Esophagus squamous epithelium (tissue), 5 donors: ENCODE measurements at regions not wholly inside any gene's neighbourhood (a gene's known extent, or its start where the extent isn't known, plus 50 kb on each side); places are given as distances from the start of the nearest gene placed in this dataset.

ENCODE experiments used
- DNase-seq: peaks from one replicate; lab custom pipeline; 2025; lab: John Stamatoyannopoulos, UW
- H3K27ac ChIP-seq, 4 donors: fragments of 200-600 bp; sonication (generic); one replicate each; pipeline ENCODE4 v1.5.1; 2016 to 2019; ENCODE audit warnings: mild to moderate bottlenecking in 1 of 4
- H3K27me3 ChIP-seq, 4 donors: fragments of 200-600 bp; sonication (generic); 1 replicate in 3 of 4; 2 replicates in 1 of 4; pipeline versions ENCODE4 v1.5.1 to v1.6.0; 2017 to 2021; ENCODE audit warnings: antibody characterized with exemption in 1 of 4
- H3K36me3 ChIP-seq, 3 donors: fragments of 200-600 bp; sonication (generic); one replicate each; pipeline ENCODE4 v1.5.1; 2016 to 2019
- H3K4me1 ChIP-seq, 3 donors: fragments of 200-600 bp; sonication (generic); one replicate each; pipeline ENCODE4 v1.5.1; 2017 to 2019
- H3K4me3 ChIP-seq, 4 donors: fragments of 200-600 bp; sonication (generic); 1 replicate in 3 of 4; 2 replicates in 1 of 4; pipeline ENCODE4 v1.5.1; 2016 to 2019; ENCODE audit warnings: mild to moderate bottlenecking in 2 of 4, moderate library complexity in 1 of 4
- H3K9me3 ChIP-seq, 3 donors: fragments of 200-600 bp; sonication (generic); one replicate each; pipeline ENCODE4 v1.5.1; 2016 to 2019
- CTCF ChIP-seq, 6 experiments: fragments of 450-650 bp in 4 of 6; fragments of 200-600 bp in 2 of 6; sonication (generic) in 2 of 6; IDR thresholded peaks; one replicate each; pipeline ENCODE4 v1.5.1; 2016 to 2019; ENCODE audit warnings: antibody characterized with exemption in 6 of 6, mild to moderate bottlenecking in 4 of 6, moderate library complexity in 4 of 6
- POLR2A ChIP-seq, 4 donors: fragments of 450-650 bp; IDR thresholded peaks; one replicate each; pipeline ENCODE4 v1.6.1; 2017; ENCODE audit warnings: antibody characterized with exemption in 4 of 4, mild to moderate bottlenecking in 4 of 4, moderate library complexity in 3 of 4
- WGBS, 2 donors: methylation state at CpG; one replicate each; pipeline ENCODE4 v1.1.5; 2018; 5-methylcytosine and 5-hydroxymethylcytosine counted together
- intact Hi-C: fragments of 100-400 bp; cut with DNase I; formaldehyde crosslinking; loops from one replicate; pipeline ENCODE4 v1.15.0; 2022
- donor health status: DM: yes; HTN: yes; CAD: no.

- 67 to 100% methylated on average over 1 of the region's 1 CpG for WGBS, 2 donors
- intact Hi-C loops, result no loop called here
- Histone ChIP-seq H3K4me1 (peaks cover 0 to 8% (median 0%) of the 10 kb centered on the region in 3 donors), H3K27me3 (peaks cover 0 to 9% (median 0%) of the 10 kb centered on the region in 4 donors), H3K36me3 (no peaks in the 10 kb centered on the region), H3K9me3 (no peaks in the 10 kb centered on the region), H3K27ac (no peak overlapping the region), H3K4me3 (no peak overlapping the region)
- no peak for DNase-seq
- TF ChIP-seq CTCF (IDR thresholded peaks at IDR 0.05), result no peak
- TF ChIP-seq POLR2A (IDR thresholded peaks at IDR 0.05), result no peak
These were observed 259.9 kb downstream of the TBC1D4 start for GRCh38 chr13:75222031-75222430.

DNA sequence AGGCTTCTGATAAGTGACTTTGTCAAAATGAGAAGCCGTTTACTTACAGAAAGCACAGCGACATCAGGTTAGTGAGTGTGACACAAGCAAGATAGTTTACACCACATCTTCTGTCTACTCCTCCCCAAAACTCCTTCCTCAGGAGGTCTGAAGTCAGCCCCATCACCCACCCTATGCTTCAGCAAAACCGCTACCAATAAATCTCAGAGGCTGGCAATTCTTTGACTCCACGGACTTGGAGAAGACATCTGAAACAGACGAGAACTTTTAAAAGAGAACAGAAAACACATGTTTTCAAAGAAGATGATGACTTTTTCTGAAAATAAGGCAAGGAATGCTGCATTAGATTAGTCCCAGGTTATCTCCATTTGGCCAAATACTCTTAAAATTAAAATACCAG lies 261.1 kb downstream of the TBC1D4 start:
- 77 to 85% methylated on average over 5 of the region's 5 CpGs for WGBS, 2 donors

GRCh38 chr13:75220238-75220542 lies 261.8 kb downstream of the TBC1D4 start:
- Histone ChIP-seq H3K27me3 (peaks cover 0 to 9% (median 0%) of the 10 kb centered on the region in 4 donors), H3K9me3 (no peaks in the 10 kb centered on the region), H3K27ac (no peak overlapping the region), H3K4me3 (no peak overlapping the region), H3K36me3 (no peaks in the 10 kb centered on the region), H3K4me1 (peaks cover 0 to 8% (median 0%) of the 10 kb centered on the region in 3 donors)
- DNase-seq, result no peak
- TF ChIP-seq CTCF (IDR thresholded peaks at IDR 0.05) (no peak), POLR2A (IDR thresholded peaks at IDR 0.05) (no peak)
- 87 to 89% methylated on average over 4 to 5 of the region's 8 CpGs for WGBS, 2 donors
- intact Hi-C loops, result no loop called here

More for the DNA sequence above, 261.1 kb downstream of the TBC1D4 start:
- intact Hi-C loops, result no loop called here
- no peak overlapping the region for H3K4me3 ChIP-seq
- no peak for DNase-seq
- no peak overlapping the region for H3K27ac ChIP-seq
- H3K27me3 ChIP-seq, result peaks cover 0 to 9% (median 0%) of the 10 kb centered on the region in 4 donors
- no peaks in the 10 kb centered on the region for H3K9me3 ChIP-seq
- H3K4me1 ChIP-seq, result peaks cover 0 to 8% (median 0%) of the 10 kb centered on the region in 3 donors
- no peak for TF ChIP-seq CTCF (IDR thresholded peaks at IDR 0.05)
- TF ChIP-seq POLR2A (IDR thresholded peaks at IDR 0.05), result no peak
- no peaks in the 10 kb centered on the region for H3K36me3 ChIP-seq

DNA sequence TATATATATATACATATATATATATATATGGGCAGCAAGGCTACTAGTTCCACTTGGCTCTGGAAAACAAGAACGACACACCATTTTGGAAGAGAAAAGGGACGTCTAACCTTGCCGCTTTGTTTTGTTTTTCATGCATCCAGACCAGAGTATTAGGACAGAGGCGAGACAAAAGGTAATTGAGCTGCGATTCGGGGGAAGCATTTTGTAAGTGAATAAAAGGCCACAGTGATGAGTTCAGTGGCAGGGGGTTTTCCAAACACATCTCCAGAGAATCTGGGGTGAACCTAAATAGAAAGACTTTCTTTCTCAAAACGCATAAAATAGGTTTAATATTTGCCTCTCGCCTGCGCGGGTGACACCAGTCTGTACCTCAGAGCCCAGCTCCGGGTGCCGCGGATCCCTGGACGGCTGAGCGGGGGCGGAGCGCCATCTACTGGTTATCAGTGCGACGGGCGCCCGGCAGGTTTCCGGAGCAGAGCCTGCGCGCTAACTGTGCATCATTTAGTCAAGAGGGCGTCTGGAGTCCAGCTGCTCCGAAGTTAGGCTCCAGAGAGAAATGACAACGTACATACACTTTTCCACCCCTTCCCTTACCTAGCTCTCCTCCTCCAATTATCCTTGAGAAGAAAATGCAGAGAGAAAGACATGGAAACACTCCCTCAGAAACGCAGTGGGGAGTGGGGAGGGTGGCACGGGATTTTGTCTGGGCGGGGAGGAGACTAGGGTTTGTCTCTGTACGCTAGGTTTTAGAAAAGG lies 262.3 kb downstream of the TBC1D4 start:
- WGBS, 2 donors, result 14 to 15% methylated on average over 14 to 20 of the region's 31 CpGs
- Histone ChIP-seq H3K9me3 (no peaks in the 10 kb centered on the region), H3K27ac (no peak overlapping the region), H3K4me1 (peaks cover 0 to 8% (median 0%) of the 10 kb centered on the region in 3 donors), H3K27me3 (peaks cover 0 to 9% (median 0%) of the 10 kb centered on the region in 4 donors), H3K36me3 (no peaks in the 10 kb centered on the region), H3K4me3 (peak overlapping the region in 2 of 4 donors; percentile 16 to 39)
- peak; percentile 11 for DNase-seq
- TF ChIP-seq CTCF (IDR thresholded peaks at IDR 0.05) (peak; percentile 75 to 95 (median 91)), POLR2A (IDR thresholded peaks at IDR 0.05) (no peak)
- intact Hi-C loops, result loop anchor here (10.0 kb wide), 1 partner anchor 1375 kb away; no protein-coding TSS in a partner anchor

DNA sequence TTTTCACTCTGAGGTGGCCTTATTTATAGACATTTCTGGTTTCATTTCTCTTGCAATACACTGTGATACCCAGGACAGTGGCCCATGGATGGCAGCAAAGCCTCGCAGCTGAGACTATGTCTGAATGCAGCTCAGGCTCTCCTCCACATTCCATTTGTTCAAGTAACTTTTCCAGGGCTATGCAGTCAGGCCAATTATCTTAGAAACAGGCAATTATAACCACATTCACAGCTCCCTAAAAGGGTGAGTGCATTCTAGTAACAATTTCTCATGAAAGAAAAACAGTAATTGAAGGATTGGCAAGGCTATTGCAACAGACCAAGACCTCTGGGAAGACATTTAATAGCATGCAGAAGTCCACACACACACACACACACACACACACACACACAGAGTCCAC lies 264.0 kb downstream of the TBC1D4 start:
- intact Hi-C loops, result loop anchor here (10.0 kb wide), 1 partner anchor 1373 kb away; no protein-coding TSS in a partner anchor
- WGBS, 2 donors, result 0 to 85% methylated on average over 1 of the region's 1 CpG
- Histone ChIP-seq H3K27me3 (peaks cover 0 to 9% (median 0%) of the 10 kb centered on the region in 4 donors), H3K4me3 (no peak overlapping the region), H3K4me1 (peaks cover 0 to 8% (median 0%) of the 10 kb centered on the region in 3 donors), H3K9me3 (no peaks in the 10 kb centered on the region), H3K36me3 (no peaks in the 10 kb centered on the region), H3K27ac (no peak overlapping the region)
- DNase-seq, result no peak
- TF ChIP-seq CTCF (IDR thresholded peaks at IDR 0.05), result no peak
- no peak for TF ChIP-seq POLR2A (IDR thresholded peaks at IDR 0.05)
